NT2/D1 (cell line): ENCODE measurements at regions not wholly inside any gene's neighbourhood (a gene's known extent, or its start where the extent isn't known, plus 50 kb on each side); places are given as distances from the start of the nearest gene placed in this dataset.

Experiments used
- DNase-seq: peaks from one replicate; pipeline ENCODE4 v3.0.0-alpha.2; 2011; ENCODE audit warnings: low read depth, low spot score
- H3K27me3 ChIP-seq: 2 replicates; pipeline ENCODE4 v1.6.0; 2011; ENCODE audit warnings: mild to moderate bottlenecking; ENCODE audit not compliant: insufficient read length, insufficient read depth
- H3K36me3 ChIP-seq: 2 replicates; pipeline ENCODE4 v1.6.1; 2011; ENCODE audit warnings: mild to moderate bottlenecking, low read length, mixed read lengths; ENCODE audit not compliant: insufficient read depth, insufficient read length
- H3K4me1 ChIP-seq: 2 replicates; pipeline ENCODE4 v1.5.1; 2011; ENCODE audit not compliant: insufficient read depth, insufficient read length
- H3K4me3 ChIP-seq: 2 replicates; pipeline ENCODE4 v1.5.1; 2011; ENCODE audit warnings: low read depth; ENCODE audit not compliant: insufficient read length
- H3K9ac ChIP-seq: 2 replicates; pipeline ENCODE4 v1.6.0; 2011; ENCODE audit warnings: low read depth; ENCODE audit not compliant: insufficient read length
- H3K9me3 ChIP-seq: 2 replicates; pipeline ENCODE4 v1.5.1; 2011; ENCODE audit warnings: mild to moderate bottlenecking, low read length; ENCODE audit not compliant: insufficient read depth
- SUZ12 ChIP-seq: IDR thresholded peaks from 2 replicates; pipeline ENCODE4 v1.6.1; 2011; ENCODE audit not compliant: insufficient read length, insufficient read depth; ENCODE audit errors: extremely low read depth
- YY1 ChIP-seq: IDR thresholded peaks from 2 replicates; pipeline ENCODE4 v1.6.1; 2011; ENCODE audit not compliant: insufficient read length, insufficient read depth
- ZNF274 ChIP-seq: IDR thresholded peaks from 2 replicates; pipeline ENCODE4 v1.6.1; 2011; ENCODE audit warnings: mild to moderate bottlenecking, low read depth, low read length

DNA sequence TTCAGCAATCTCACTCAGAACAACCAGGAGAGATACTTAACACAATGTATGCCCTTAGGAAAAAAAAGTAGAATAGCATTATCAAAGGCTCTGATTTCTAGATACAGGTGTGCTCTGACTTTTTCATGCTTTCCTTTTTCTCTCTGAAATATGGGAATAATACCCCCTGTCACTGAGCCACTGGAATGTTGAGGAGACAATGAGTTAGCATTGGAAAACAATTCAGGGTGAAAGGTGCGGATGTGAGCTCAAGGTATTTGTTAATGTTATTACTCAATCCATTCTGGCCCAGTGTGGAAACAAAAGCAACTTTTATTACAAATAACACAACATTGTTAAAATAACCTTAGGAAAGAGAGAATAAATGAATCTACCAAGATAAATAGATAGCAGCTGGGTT lies 228.0 kb downstream of the IKZF2 start:
- Histone ChIP-seq H3K9ac (no peak overlapping the region), H3K36me3 (no peaks in the 10 kb centered on the region), H3K4me1 (no peaks in the 10 kb centered on the region), H3K27me3 (no peaks in the 10 kb centered on the region), H3K9me3 (no peaks in the 10 kb centered on the region; the same call in 1 of the 2 replicates), H3K4me3 (no peak overlapping the region)
- no peak for DNase-seq
- no peak for TF ChIP-seq ZNF274
- no peak for TF ChIP-seq SUZ12

DNA sequence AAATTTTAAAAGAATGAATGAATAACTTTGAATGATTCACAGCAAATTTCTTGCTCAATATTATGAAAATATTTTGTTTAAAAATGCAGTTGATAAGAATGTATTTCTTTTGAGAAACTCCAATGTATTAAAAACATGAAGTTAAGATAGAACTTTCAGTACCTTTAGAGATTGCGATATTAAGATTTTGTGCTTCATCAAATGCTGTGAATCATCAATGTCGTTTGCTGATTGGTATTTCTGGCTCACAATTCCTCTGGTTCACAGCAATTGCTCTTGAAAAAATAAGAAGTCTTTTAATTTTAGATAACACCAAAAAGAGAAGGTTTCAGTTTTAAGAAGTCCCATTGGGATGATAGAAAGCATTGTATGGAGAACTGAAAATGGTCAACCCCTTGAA lies 228.7 kb downstream of the IKZF2 start:
- Histone ChIP-seq H3K9ac (no peak overlapping the region), H3K36me3 (no peaks in the 10 kb centered on the region), H3K27me3 (no peaks in the 10 kb centered on the region), H3K4me1 (no peaks in the 10 kb centered on the region), H3K9me3 (no peaks in the 10 kb centered on the region; the same call in 1 of the 2 replicates), H3K4me3 (no peak overlapping the region)
- DNase-seq: no peak
- TF ChIP-seq YY1: no peak
- TF ChIP-seq SUZ12: no peak
- no peak for TF ChIP-seq ZNF274

DNA sequence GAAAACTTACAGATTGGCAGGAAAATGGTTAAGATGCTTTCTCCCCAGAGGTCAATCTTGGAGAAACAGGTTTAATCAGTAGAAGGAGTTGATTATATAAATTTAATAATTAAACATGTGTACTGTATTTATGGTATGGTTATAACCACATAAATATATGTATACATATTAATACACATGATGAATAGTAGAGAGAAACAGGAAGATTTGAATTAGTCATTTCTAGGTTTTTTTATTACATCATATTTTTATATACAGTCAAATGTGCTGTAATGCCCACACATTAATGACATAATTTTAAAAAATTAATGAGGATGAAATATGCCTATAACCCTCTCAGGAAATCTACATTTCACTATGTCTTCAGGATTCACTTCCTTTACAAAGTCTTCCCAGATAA lies 229.7 kb downstream of the IKZF2 start:
- DNase-seq: no peak
- no peaks in the 10 kb centered on the region for H3K36me3 ChIP-seq
- H3K27me3 ChIP-seq: no peaks in the 10 kb centered on the region
- TF ChIP-seq SUZ12: no peak
- TF ChIP-seq ZNF274: no peak
- TF ChIP-seq YY1: no peak
- H3K9me3 ChIP-seq: no peaks in the 10 kb centered on the region; the same call in 1 of the 2 replicates
- H3K9ac ChIP-seq: no peak overlapping the region
- no peaks in the 10 kb centered on the region for H3K4me1 ChIP-seq
- H3K4me3 ChIP-seq: no peak overlapping the region

DNA sequence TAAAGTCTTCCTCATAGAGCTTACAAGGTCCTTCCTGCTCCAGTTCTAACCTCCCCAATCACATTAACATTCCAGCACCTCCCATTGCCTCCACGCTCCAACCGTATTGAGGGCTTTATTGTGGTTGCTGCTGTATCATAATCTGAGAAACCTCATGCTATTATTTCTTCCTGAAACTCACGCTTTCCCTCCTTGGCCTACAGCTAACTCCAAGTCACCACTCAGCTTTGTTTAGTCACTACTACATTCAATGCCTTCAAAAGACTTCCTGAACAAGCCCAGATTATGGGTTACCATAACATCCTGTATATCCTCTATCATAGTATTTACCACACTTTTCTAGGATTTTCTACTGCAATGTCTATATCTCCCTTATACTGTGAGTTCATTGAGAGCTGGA lies 230.4 kb downstream of the IKZF2 start:
- TF ChIP-seq ZNF274: no peak
- no peak for TF ChIP-seq SUZ12
- TF ChIP-seq YY1: no peak
- H3K27me3 ChIP-seq: no peaks in the 10 kb centered on the region
- no peak overlapping the region for H3K9ac ChIP-seq
- H3K4me1 ChIP-seq: no peaks in the 10 kb centered on the region
- DNase-seq: no peak
- H3K36me3 ChIP-seq: no peaks in the 10 kb centered on the region
- H3K9me3 ChIP-seq: no peaks in the 10 kb centered on the region; the same call in 1 of the 2 replicates
- no peak overlapping the region for H3K4me3 ChIP-seq

DNA sequence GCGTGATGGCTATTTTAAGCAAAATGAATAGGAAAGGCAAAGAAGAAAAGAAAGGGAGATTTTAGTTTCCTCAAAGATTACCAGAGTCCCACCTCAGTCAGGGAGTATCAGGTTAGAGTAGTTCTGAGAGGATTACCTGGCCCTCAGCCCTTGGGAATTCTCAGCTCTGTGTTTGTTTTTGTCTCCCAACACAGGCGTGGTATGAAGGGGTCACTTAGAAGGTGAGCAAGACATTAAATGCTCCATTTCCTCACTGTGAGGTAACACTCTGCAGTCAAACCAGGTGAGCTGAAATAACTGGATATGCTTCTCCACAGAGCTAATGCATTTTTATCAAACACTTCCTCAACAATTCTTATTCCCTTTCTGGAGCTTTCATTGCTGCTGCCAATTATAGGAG lies 232.2 kb downstream of the IKZF2 start:
- no peak overlapping the region for H3K9ac ChIP-seq
- no peak overlapping the region for H3K4me3 ChIP-seq
- H3K4me1 ChIP-seq: no peaks in the 10 kb centered on the region
- DNase-seq: no peak
- H3K9me3 ChIP-seq: no peaks in the 10 kb centered on the region; the same call in 1 of the 2 replicates
- H3K27me3 ChIP-seq: no peaks in the 10 kb centered on the region
- no peaks in the 10 kb centered on the region for H3K36me3 ChIP-seq
- TF ChIP-seq SUZ12 (no peak), YY1 (no peak), ZNF274 (no peak)

DNA sequence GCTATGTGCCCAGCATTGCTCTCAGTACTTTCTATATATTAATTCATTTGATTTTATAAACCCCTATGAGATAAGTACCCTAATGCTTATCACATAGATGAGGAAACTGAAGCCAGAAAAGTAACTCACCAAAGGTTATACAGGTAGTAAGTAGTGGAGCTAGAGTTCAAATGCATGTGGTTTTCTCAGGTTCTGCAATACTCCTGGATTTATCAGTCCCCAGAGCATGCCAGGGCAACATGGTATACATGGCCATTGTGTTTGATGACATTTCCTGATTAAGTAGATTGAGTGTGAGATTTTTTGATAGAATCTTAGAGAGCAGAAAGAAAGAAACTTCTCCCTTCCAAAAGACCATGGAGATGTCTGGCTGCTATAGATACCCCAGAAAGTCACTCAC lies 233.1 kb downstream of the IKZF2 start:
- TF ChIP-seq SUZ12: no peak
- no peak for TF ChIP-seq YY1
- no peak for TF ChIP-seq ZNF274

DNA sequence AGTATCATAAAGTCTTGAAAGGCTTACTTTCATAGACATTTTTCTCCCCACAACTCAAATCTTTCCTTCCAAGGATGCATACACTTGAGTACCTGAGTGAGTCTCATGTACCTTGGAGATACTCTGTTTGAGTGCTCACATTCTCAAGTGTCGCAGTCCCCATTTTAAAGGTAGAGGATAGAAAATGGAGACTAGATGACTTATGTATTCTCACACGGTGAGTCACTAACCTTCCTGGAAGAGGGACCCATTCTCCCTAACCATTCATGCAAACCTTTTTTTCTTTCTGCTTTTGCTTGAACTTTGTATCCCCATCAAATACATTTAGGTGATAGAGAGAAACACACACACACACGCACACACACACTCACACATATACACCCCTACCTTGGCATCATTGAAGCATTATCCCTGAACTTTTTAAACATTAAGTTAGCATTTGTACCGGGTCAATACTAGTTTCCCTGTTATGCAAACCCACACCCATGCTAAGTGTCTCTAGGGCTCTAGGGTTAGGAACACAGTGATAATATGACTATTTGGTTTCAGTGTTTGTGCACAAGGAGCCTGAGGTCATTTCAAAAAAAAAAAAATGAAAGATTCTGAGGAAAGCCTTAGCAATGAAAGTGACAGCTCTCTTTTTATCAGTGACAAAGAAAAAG lies 236.2 kb downstream of the IKZF2 start:
- Histone ChIP-seq H3K4me1 (no peaks in the 10 kb centered on the region), H3K27me3 (no peaks in the 10 kb centered on the region), H3K36me3 (no peaks in the 10 kb centered on the region), H3K4me3 (no peak overlapping the region), H3K9me3 (no peaks in the 10 kb centered on the region; the same call in 1 of the 2 replicates), H3K9ac (no peak overlapping the region)
- no peak for DNase-seq
- TF ChIP-seq ZNF274 (no peak), YY1 (no peak), SUZ12 (no peak)

More for the DNA sequence above, 233.1 kb downstream of the IKZF2 start:
- no peaks in the 10 kb centered on the region; the same call in 1 of the 2 replicates for H3K9me3 ChIP-seq
- H3K4me3 ChIP-seq: no peak overlapping the region
- no peaks in the 10 kb centered on the region for H3K36me3 ChIP-seq
- no peak overlapping the region for H3K9ac ChIP-seq
- no peak for DNase-seq
- no peaks in the 10 kb centered on the region for H3K27me3 ChIP-seq
- H3K4me1 ChIP-seq: no peaks in the 10 kb centered on the region
